ENCODE measurements at regions not wholly inside any gene's neighbourhood (a gene's known extent, or its start where the extent isn't known, plus 50 kb on each side); places are given as distances from the start of the nearest gene placed in this dataset.

- POLR2A ChIA-PET: no interaction called here
Measured at GRCh38 chr16:50916040-50916439, 174.2 kb downstream of the CYLD start.

DNA sequence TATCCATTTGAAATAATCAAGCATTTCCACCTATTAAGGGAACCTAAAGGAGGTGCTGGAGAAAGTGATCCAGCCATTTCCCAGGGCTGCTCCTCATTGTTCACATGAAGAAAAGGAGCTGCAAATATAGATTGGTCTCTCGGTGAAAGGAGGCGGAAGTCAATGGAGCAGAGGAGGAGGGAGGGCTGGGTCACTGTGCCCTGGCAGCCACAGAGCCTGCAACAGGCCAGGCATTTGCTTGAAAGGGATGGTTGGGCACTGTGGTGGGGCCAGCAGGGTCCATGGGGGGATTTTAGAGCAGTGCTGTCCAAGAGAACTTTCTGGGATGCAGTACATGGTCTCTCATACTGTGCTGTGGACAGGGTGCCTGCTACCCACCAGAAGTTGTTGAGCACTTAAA is 173.2 kb downstream of the CYLD start:
- ChIA-PET CTCF (no interaction called here), POLR2A (no interaction called here)
- no peak for TF ChIP-seq CTCF (IDR thresholded peaks at IDR 0.05; ENCODE audit: insufficient read depth, low read length, missing control alignments)

More at GRCh38 chr16:50916040-50916439, 174.2 kb downstream of the CYLD start:
- CTCF ChIA-PET: no interaction called here
- no peak for TF ChIP-seq CTCF (IDR thresholded peaks at IDR 0.05; ENCODE audit: insufficient read depth, low read length, missing control alignments)
- H3K4me3 ChIP-seq (ENCODE audit: low read depth, low read length): no peak overlapping the region
- DNase-seq (ENCODE audit: low read depth, low spot score): no peak

GRCh38 chr16:50910736-50911100 is 168.8 kb downstream of the CYLD start:
- no peak for TF ChIP-seq CTCF (IDR thresholded peaks at IDR 0.05; ENCODE audit: insufficient read depth, low read length, missing control alignments)
- H3K4me3 ChIP-seq (ENCODE audit: low read depth, low read length): no peak overlapping the region
- CTCF ChIA-PET: no interaction called here
- no peak for DNase-seq (ENCODE audit: low read depth, low spot score)
- POLR2A ChIA-PET: no interaction called here

More for the DNA sequence above, 173.2 kb downstream of the CYLD start:
- no peak for DNase-seq (ENCODE audit: low read depth, low spot score)
- H3K4me3 ChIP-seq (ENCODE audit: low read depth, low read length): no peak overlapping the region

- ChIA-PET CTCF (no interaction called here), POLR2A (no interaction called here)
- TF ChIP-seq CTCF (IDR thresholded peaks at IDR 0.05; ENCODE audit: insufficient read depth, low read length, missing control alignments): no peak
- DNase-seq (ENCODE audit: low read depth, low spot score): no peak
- no peak overlapping the region for H3K4me3 ChIP-seq (ENCODE audit: low read depth, low read length)
Measured at GRCh38 chr16:50909831-50910735, 168.2 kb downstream of the CYLD start.

DNA sequence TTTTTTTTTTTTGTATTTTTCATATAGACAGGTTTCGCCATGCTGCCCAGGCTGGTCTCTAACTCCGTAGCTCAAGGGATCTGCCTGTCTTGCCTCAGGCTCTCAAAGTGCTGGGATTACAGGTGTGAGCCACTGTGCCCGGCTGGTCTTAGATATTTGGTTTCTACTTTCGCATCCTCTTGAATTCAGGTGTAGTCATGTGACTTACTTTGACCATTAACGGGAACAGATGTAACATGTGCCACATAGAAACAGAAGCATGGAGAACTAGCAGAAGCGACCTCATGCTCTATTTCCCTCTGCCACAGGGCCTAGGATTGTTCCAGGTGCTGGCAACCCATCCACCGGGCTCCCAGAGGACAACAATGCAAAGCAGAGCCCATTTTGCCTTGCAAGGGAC is 166.6 kb downstream of the CYLD start:
- no peak overlapping the region for H3K4me3 ChIP-seq (ENCODE audit: low read depth, low read length)
- CTCF ChIA-PET: no interaction called here
- no peak for DNase-seq (ENCODE audit: low read depth, low spot score)
- POLR2A ChIA-PET: no interaction called here
- TF ChIP-seq CTCF (IDR thresholded peaks at IDR 0.05; ENCODE audit: insufficient read depth, low read length, missing control alignments): no peak

DNA sequence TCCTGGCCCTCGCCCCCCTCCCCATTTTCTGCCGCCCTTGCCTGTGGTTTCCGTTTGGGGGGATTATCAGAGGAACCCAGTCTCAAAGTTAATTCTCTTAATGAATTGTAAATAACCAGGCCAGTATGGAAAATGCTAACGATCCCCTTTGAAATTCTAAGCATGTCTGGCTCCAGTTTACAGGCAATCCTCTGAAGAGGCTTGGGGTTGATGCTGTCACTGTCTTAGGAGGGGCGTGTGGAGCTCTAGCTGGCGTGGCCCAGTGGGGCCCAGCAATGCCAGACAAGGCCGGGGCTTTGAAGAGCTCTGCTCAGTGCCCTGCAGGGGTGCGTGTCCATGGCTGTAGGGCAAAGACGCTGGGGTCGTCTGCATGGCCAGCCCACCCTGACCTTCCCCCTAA is 164.6 kb downstream of the CYLD start:
- CTCF ChIA-PET: no interaction called here
- DNase-seq (ENCODE audit: low read depth, low spot score): no peak
- no peak overlapping the region for H3K4me3 ChIP-seq (ENCODE audit: low read depth, low read length)
- POLR2A ChIA-PET: no interaction called here
- TF ChIP-seq CTCF (IDR thresholded peaks at IDR 0.05; ENCODE audit: insufficient read depth, low read length, missing control alignments): no peak
